Esophagus squamous epithelium (tissue), 4 donors: ENCODE measurements at regions not wholly inside any gene's neighbourhood (a gene's known extent, or its start where the extent isn't known, plus 50 kb on each side); places are given as distances from the start of the nearest gene placed in this dataset.

ENCODE experiments used
- POLR2A ChIP-seq, 4 donors: fragments of 450-650 bp; IDR thresholded peaks; one replicate each; pipeline ENCODE4 v1.6.1; 2017; ENCODE audit warnings: antibody characterized with exemption in 4 of 4, mild to moderate bottlenecking in 4 of 4, moderate library complexity in 3 of 4
- TF ChIP-seq, protein P1 (sequence below), 6 experiments: fragments of 450-650 bp in 4 of 6; fragments of 200-600 bp in 2 of 6; sonication (generic) in 2 of 6; IDR thresholded peaks; one replicate each; pipeline ENCODE4 v1.5.1; 2016 to 2019; ENCODE audit warnings: antibody characterized with exemption in 6 of 6, mild to moderate bottlenecking in 4 of 6, moderate library complexity in 4 of 6

DNA sequence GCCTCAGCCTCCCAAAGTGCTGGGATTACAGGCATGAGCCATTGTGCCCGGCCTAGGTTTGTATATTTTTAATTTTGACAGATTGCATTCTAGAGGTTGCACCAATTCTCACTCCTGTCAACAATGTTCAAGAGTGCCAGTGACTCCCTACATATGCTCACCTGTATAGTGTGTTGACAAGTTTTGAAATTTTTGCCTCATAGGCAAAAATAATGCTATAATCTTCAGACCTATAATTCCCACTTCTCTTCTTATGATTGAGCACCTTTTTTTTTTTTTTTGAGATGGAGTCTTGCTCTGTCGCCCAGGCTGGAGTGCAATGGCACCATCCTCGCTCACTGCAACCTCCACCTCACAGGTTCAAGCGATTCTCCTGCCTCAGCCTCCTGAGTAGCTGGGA is 139.7 kb downstream of the EVX1 start:
- TF ChIP-seq, protein P1, sequence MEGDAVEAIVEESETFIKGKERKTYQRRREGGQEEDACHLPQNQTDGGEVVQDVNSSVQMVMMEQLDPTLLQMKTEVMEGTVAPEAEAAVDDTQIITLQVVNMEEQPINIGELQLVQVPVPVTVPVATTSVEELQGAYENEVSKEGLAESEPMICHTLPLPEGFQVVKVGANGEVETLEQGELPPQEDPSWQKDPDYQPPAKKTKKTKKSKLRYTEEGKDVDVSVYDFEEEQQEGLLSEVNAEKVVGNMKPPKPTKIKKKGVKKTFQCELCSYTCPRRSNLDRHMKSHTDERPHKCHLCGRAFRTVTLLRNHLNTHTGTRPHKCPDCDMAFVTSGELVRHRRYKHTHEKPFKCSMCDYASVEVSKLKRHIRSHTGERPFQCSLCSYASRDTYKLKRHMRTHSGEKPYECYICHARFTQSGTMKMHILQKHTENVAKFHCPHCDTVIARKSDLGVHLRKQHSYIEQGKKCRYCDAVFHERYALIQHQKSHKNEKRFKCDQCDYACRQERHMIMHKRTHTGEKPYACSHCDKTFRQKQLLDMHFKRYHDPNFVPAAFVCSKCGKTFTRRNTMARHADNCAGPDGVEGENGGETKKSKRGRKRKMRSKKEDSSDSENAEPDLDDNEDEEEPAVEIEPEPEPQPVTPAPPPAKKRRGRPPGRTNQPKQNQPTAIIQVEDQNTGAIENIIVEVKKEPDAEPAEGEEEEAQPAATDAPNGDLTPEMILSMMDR (IDR thresholded peaks at IDR 0.05), result no peak
- TF ChIP-seq POLR2A (IDR thresholded peaks at IDR 0.05), result no peak
